ENCODE measurements at regions not wholly inside any gene's neighbourhood (a gene's known extent, or its start where the extent isn't known, plus 50 kb on each side); places are given as distances from the start of the nearest gene placed in this dataset.
"Not testable (repeated sequence)": the region's sequence is repeated elsewhere in the genome, so short reads cannot be mapped to it uniquely, and the experiment has no call there.

DNA sequence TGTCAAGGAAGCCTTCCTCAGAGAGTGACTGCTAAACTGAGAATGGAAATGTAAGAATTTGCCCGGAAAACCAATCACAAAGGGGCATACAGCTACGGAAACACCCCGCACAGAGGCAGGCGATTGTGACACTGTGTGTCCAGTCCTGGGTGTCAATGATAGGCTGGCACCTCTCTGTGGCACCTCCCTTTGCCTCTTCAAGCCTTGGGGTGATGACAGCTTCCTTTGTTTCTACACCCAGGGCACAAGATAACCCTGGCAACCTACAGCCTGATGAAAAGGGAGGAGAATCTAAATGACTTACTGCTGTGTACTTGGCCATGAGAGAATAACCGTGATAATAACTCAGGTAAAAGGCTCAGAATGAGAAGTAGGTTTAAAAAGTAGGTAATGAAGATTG is 93.6 kb upstream of the SSTR4 start:
- DNase-seq (ENCODE audit: low read depth in 3 of 3, low spot score in 2 of 3), result no peak

DNA sequence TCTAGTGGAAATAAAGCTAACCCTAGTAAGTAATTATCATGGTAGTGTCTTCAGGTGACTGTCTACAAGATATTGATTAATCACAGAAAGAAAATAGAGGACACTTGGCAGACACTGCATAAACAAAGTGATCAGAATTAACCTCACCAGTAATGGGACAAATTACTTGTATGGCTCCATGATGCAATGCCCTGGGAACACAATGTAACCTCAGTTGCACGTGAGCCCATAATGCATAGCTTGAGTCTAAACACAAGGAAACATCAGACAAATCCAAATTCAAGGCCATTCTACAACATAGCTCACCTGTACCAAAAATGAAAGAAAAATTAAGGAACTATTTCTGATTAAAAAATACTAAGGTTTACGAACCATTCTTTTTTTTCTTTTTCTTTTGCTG is 92.4 kb upstream of the SSTR4 start:
- no peak for DNase-seq (ENCODE audit: low read depth in 3 of 3, low spot score in 2 of 3)

DNA sequence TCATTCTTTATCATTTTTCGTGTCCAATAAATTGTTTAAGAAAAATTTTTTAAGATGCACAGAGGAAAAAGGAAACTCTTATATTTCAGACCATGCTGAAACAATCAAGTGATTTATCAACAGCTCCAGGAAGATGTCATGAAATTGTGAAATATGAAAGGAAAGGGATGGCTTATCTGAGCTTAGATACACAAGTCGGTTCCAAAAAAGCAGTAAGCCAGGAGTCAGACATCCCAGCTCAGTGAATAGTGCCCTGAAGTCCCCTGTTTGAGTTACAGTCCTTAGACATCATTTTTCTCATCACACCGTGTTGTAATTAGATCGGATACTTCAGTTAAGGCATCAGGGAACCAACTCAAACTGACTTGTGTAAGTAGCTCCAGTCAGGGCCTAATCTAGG is 91.0 kb upstream of the SSTR4 start:
- no peak for DNase-seq (ENCODE audit: low read depth in 3 of 3, low spot score in 2 of 3)

DNA sequence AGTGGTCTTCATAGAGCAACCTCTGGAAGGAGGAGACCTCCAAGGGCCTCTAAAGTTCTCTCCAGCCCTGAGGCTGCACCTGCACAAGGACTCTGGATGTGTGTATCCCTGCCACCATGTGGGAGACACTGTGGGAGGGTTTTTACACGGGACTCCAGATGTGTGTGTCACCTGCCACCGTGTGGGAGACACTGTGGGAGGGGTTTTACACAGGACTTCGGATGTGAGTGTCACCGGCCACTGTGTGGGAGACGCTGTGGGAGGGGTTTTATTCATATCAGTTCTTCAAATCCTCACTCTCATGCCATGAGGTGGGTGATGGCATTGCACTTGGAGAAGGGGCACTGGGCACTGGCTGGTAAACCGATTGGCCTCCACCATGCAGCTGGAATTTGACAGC is 90.2 kb upstream of the SSTR4 start:
- no peak for DNase-seq (ENCODE audit: low read depth in 3 of 3, low spot score in 2 of 3)

DNA sequence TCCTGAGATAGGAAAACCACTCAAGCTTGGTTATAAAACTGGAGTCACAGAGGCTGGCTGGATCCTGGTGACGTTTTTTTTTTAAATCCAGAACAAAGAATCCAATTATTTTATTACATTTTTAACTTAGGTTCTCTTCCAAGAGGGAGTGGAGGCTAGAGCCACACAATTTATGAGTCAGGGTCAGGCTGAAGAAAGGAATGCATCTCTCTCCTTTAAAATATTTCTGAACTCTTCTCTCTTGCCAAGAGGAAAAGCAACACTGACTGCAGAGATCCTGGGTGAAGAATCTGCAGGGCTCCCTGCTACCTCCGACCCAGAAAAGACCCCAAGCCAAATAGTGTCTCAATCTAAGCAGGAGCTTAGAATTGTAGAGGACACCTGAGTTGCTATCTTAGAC is 88.5 kb upstream of the SSTR4 start:
- no peak for DNase-seq (ENCODE audit: low read depth in 3 of 3, low spot score in 2 of 3)

DNA sequence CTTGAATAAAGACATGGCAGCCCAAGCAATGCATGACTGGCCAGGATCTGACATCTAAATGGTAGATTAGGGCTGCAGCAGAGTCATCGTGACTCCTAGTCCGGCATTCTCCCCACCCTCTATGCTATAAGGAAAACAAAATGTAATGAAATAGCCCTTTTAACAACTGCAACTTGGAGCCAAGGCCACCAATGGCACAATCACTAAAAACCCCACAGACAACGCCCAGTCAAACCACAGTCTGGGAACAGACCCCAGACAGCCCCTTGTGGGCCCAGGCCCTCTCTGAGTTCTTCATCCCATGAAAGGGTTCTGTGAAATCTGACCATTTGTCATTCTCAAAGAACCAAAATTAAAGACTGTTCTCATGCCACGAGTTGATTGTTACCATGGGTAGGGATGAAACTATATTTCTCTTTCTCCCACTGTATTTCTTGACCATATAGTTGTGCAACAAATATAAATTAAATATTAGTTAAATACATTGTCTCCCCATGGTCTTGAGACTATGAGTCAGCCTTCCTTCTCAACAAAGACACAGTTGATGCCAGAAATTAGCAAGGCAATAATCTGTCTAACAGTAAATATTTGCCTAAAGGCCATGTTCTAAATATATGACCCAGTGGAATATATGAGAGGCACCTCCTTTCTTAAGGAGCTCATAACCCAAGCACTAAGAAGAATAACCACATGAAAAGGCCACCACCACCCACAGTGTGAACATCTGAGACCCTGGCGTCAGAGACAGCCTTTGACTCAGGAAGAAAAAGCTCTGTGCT is 85.6 kb upstream of the SSTR4 start:
- DNase-seq (ENCODE audit: low read depth in 3 of 3, low spot score in 2 of 3), result no peak

- no peak for DNase-seq (ENCODE audit: low read depth in 3 of 3, low spot score in 2 of 3)
Observed at GRCh38 chr20:22951966-22952365, 83.1 kb upstream of the SSTR4 start.

DNA sequence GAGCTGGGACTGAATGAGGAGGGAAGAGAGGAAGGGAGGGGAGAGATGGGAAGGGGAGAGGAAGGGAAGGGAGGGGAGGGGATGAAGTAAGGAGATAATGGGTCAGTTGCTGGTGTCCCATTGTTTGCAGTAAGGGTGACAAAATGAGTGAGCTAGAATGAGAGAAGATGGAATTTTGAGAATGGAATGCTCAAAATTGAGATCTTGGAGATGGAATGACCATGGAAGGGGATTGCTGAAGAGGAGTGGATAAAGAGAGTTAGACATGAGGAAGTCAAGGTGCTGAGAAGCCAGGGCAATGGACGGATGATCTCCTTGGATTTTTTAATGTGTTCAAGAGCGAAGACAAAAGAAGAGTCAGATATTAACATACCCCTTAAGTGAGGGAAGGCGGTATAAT is 80.5 kb upstream of the SSTR4 start:
- DNase-seq (ENCODE audit: low read depth in 3 of 3, low spot score in 2 of 3), result no peak

DNA sequence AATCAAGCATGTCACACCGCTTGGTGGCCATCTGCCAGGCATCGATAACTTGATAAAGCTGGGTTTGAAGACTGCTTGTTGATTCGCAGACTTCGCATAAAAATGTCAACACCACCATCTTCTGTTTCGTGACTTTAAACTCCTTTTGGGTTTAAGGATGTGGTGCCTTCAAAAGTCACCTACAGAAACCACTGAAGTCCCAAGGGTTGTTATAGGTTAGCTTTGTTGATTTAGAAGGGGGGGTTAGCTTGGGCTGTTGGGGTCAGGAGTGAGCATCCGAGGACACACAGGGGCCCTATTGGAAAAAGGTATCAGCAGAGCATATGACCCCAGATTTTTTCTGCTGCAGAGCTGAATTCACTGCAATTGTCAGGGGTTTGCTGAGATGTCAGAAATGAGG is 76.7 kb upstream of the SSTR4 start:
- DNase-seq (ENCODE audit: low read depth in 3 of 3, low spot score in 2 of 3), result no peak

GRCh38 chr20:22962567-22963439 is 72.3 kb upstream of the SSTR4 start:
- no peak for DNase-seq (ENCODE audit: low read depth in 3 of 3, low spot score in 2 of 3)

DNA sequence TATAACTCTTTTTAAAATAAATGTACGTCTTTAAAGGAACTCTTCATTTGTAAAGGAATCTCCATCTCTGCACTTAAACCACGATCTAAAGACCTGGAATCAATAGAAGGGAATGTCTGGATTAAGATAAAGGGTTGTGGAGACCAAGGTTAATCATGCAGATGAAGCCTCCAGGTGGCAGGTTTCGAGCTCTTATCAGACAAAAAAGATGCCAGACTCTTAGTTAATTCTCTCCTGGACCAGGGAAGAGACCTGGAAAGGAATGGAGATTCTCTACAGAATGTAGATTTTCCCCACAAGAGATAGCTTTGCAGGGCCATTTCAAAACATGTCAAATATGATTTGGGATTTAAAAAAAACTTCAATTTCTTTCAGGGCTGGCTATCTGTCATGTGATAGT is 71.5 kb upstream of the SSTR4 start:
- DNase-seq (ENCODE audit: low read depth in 3 of 3, low spot score in 2 of 3), result no peak

GRCh38 chr20:22966787-22967464 is 68.2 kb upstream of the SSTR4 start:
- no peak for DNase-seq (ENCODE audit: low read depth in 3 of 3, low spot score in 2 of 3)

DNA sequence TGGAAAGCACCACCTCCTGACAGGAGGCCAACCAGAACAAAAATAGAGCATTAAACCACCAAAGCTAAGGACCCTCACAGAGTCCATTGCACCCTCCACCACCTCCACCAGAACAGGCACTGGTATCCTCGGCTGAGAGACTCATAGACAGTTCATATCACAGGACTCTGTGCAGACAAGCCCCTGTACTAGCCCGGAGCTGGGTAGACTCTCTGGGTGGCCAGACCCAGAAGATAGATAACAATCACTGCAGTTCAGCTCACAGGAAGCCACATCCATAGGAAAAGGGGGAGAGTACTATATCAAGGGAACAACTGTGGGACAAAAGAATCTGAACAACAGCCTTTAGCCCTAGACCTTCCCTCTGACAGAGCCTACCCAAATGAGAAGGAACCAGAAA is 67.4 kb upstream of the SSTR4 start:
- not testable (repeated sequence) for DNase-seq (ENCODE audit: low read depth in 3 of 3, low spot score in 2 of 3)

- DNase-seq (ENCODE audit: low read depth in 3 of 3, low spot score in 2 of 3), result not testable (repeated sequence)
Observed at GRCh38 chr20:22969031-22969430, 66.1 kb upstream of the SSTR4 start.

- not testable (repeated sequence) for DNase-seq (ENCODE audit: low read depth in 3 of 3, low spot score in 2 of 3)
Observed at GRCh38 chr20:22971077-22971476, 64.0 kb upstream of the SSTR4 start.

- DNase-seq (ENCODE audit: low read depth in 3 of 3, low spot score in 2 of 3), result no peak
Observed at GRCh38 chr20:22974354-22974753, 60.8 kb upstream of the SSTR4 start.

DNA sequence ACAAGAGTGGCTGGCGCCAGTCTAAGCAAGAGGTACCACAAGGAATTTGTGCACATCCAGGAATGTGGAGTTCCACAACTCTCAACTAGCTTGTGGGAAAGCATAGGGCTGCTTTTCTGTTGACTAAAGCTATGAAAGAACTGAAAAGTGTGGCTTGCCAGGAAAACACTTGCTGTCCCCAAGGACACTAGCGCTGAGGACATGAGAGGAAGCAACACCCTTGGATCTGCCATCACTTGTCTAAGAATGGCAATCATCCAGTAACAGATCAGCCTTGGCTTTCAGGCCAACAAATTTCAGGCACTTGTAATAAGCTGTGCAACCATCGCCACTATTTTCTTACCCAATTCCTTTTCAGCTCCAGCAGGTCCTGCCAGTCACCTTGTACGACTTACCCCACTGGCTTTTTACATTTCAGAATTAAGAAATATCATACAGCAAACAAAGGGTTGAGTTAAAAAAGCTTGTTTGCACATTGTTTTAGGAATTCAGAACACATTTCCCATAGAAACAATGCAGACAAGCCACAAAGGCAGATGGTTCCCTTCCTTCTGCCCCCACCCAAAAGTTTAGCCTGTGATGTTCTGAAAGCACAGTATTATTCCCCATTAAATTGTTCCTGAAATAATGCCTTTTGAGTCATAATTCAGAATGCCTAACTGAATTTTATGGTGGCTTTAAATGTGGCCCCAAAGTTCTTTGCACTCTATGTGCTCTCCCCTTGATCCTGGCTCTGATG is 57.9 kb upstream of the SSTR4 start:
- no peak for DNase-seq (ENCODE audit: low read depth in 3 of 3, low spot score in 2 of 3)

- no peak for DNase-seq (ENCODE audit: low read depth in 3 of 3, low spot score in 2 of 3)
Observed at GRCh38 chr20:22984008-22984407, 51.1 kb upstream of the SSTR4 start.

- DNase-seq (ENCODE audit: low read depth in 3 of 3, low spot score in 2 of 3), result no peak
Observed at GRCh38 chr20:22984606-22985005, 50.5 kb upstream of the SSTR4 start.

GRCh38 chr20:22985239-22985778 is 49.8 kb upstream of the SSTR4 start:
- no peak for DNase-seq (ENCODE audit: low read depth in 3 of 3, low spot score in 2 of 3)

All from right renal cortex interstitium (tissue), 3 donors.